GM12878 (cell line): ENCODE measurements at regions not wholly inside any gene's neighbourhood (a gene's known extent, or its start where the extent isn't known, plus 50 kb on each side); places are given as distances from the start of the nearest gene placed in this dataset.
"Not testable (repeated sequence)": the region's sequence is repeated elsewhere in the genome, so short reads cannot be mapped to it uniquely, and the experiment has no call there.

Source experiments
- ATAC-seq: fragments of 200-7000 bp; cut with Tn5 transposase; 3 replicates; pipeline ENCODE4 v1.9.1; 2020; ENCODE audit warnings: mild to moderate bottlenecking, moderate library complexity
- BruUV-seq: library from RNA; stranded (reverse); fragments of 400-500 nt; replicated peaks from 2 replicates; lab custom pipeline; 2021; lab: Mats Ljungman, UMichigan
- CTCF ChIA-PET: fragments of 300-600 bp; sonication (Branson Sonifier 250); formaldehyde crosslinking; extraction: SDS; loops from one replicate; lab custom pipeline; 2021; ENCODE audit warnings: inconsistent platforms; lab: Yijun Ruan, JAX
- POLR2A ChIA-PET: fragments of 350-600 bp; formaldehyde crosslinking; extraction: SDS; loops from one replicate; lab custom pipeline; 2021; ENCODE audit warnings: inconsistent platforms; lab: Charles Lee
- RAD21 ChIA-PET: fragments of 300-600 bp; sonication (Branson Sonifier 250); formaldehyde crosslinking; loops from one replicate; lab custom pipeline; 2023; ENCODE audit warnings: antibody characterized with exemption; ENCODE audit not compliant: unreplicated experiment; lab: Charles Lee
- SMC1A ChIA-PET: fragments of 300-600 bp; sonication (Branson Sonifier 250); formaldehyde crosslinking; loops from one replicate; lab custom pipeline; 2023; ENCODE audit not compliant: unreplicated experiment, uncharacterized antibody; lab: Charles Lee
- DNase-seq: peaks from one replicate; pipeline ENCODE4 v3.0.0-alpha.2; 2011; ENCODE audit warnings: low read depth, low spot score
- FAIRE-seq: peaks from 3 replicates; lab custom pipeline; 2011; peaks lifted over from hg19 to GRCh38; lab: Jason Lieb, UNC
- H2AFZ ChIP-seq: 2 replicates; pipeline ENCODE4 v1.6.0; 2011; ENCODE audit warnings: low read depth, low read length, control low read depth; ENCODE audit not compliant: control insufficient read depth
- H3K27ac ChIP-seq: 2 replicates; pipeline ENCODE4 v1.5.1; 2011; ENCODE audit warnings: control low read depth; ENCODE audit not compliant: control insufficient read depth, insufficient read depth
- H3K27me3 ChIP-seq, 2 experiments: replicated peaks in 1 of 2; 2 replicates each; pipeline versions ENCODE4 v1.6.0 to v1.6.1; 2011; ENCODE audit warnings: low read length in 1 of 2; ENCODE audit not compliant: control insufficient read depth in 2 of 2, insufficient read depth in 2 of 2
- H3K36me3 ChIP-seq, 2 experiments: 2 replicates each; pipeline ENCODE4 v1.5.1; 2011; ENCODE audit warnings: low read length in 1 of 2; ENCODE audit not compliant: control insufficient read depth in 2 of 2, insufficient read depth in 2 of 2
- H3K4me1 ChIP-seq: 2 replicates; pipeline ENCODE4 v1.6.1; 2011; ENCODE audit warnings: mild to moderate bottlenecking, low read length, moderate library complexity, mixed read lengths; ENCODE audit not compliant: control insufficient read depth, insufficient read depth
- H3K4me2 ChIP-seq: 2 replicates; pipeline ENCODE4 v1.6.0; 2011; ENCODE audit warnings: control low read depth; ENCODE audit not compliant: control insufficient read depth, insufficient read depth
- H3K4me3 ChIP-seq: fragments of 200-600 bp; sonication (generic); 2 replicates; pipeline ENCODE4 v1.5.1; 2016
- H3K79me2 ChIP-seq: 2 replicates; pipeline ENCODE4 v1.6.0; 2011; ENCODE audit warnings: low read length; ENCODE audit not compliant: control insufficient read depth, insufficient read depth
- H3K9ac ChIP-seq: 2 replicates; pipeline ENCODE4 v1.8.0; 2011; ENCODE audit warnings: low read length, control low read depth, mixed read lengths; ENCODE audit not compliant: control insufficient read depth, insufficient read depth
- H3K9me3 ChIP-seq: replicated peaks from 3 replicates; pipeline ENCODE4 v1.5.1; 2011; ENCODE audit warnings: mild to moderate bottlenecking, low read length; ENCODE audit not compliant: control insufficient read depth, insufficient read depth
- H4K20me1 ChIP-seq: 2 replicates; pipeline ENCODE4 v1.6.0; 2011; ENCODE audit not compliant: control insufficient read depth, insufficient read depth
- WGBS: methylation state at CpG from one replicate; pipeline ENCODE4 v1.1.6; 2016; ENCODE audit warnings: low lambda C conversion rate; ENCODE audit not compliant: insufficient replicate concordance, insufficient coverage; ENCODE audit errors: missing lambda C conversion rate; 5-methylcytosine and 5-hydroxymethylcytosine counted together
- in situ Hi-C: fragments of 300-500 bp; cut with MboI; formaldehyde crosslinking; loops from 9 replicates; pipeline ENCODE4 v1.14.3; 2018; ENCODE audit warnings: mixed read lengths
- intact Hi-C: fragments of 100-400 bp; cut with micrococcal nuclease; formaldehyde crosslinking; loops from one replicate; pipeline ENCODE4 v1.14.2; 2022; ENCODE audit not compliant: unreplicated experiment

DNA sequence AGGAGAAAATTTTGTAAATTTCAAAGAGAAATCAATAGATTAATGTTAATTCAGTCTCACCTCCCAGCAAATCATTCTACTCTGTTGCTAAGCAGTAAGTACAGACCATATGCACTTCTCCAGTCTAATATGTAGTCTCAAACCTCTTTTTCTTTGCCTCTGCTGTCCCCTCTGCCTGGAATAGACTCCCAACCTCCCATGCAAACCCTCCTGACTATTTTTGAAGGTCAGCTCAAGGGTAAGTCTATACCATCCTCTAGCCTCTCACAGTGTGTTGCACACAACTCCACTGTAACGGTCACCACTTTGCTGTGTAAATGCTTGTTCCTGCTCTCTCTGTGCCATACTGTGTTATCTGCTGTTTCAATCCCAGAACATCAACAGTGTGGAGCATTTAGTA, 94.5 kb upstream of the TRIM77 start:
- FAIRE-seq, H3K27ac ChIP-seq, H3K27me3 ChIP-seq, H3K36me3 ChIP-seq, H3K79me2 ChIP-seq, H4K20me1 ChIP-seq, H3K4me1 ChIP-seq, POLR2A ChIA-PET, ATAC-seq, H2AFZ ChIP-seq, SMC1A ChIA-PET, CTCF ChIA-PET, H3K9ac ChIP-seq, H3K4me2 ChIP-seq, H3K4me3 ChIP-seq, DNase-seq, RAD21 ChIA-PET, H3K9me3 ChIP-seq, BruUV-seq: not testable (repeated sequence)
- 0% methylated on average over 1 of the region's 1 CpG for WGBS
- in situ Hi-C loops, result loop anchor here (25.0 kb wide), 1 partner anchor 528 kb away; no protein-coding TSS in a partner anchor
- intact Hi-C loops, result loop anchor here (10.0 kb wide), 1 partner anchor 521 kb away; no protein-coding TSS in a partner anchor

DNA sequence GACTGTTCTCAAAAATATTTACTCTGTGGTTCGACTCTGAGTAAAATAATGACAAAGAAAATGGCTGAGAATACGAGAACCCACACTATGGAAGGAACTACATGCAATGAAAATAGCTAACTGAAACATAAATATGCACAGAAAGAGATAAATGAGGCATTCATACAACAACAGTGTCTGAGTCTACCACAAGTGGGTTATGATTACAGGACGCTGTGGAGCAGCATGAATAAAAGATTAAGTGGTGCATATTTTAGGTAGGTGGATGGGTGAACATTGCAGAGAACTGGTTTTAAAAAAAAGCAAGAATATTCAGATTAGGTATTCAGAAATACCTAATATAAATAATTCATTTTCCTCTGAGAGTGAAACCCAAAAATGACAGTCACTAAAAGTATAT, 93.9 kb upstream of the TRIM77 start:
- FAIRE-seq, SMC1A ChIA-PET: not testable (repeated sequence)
- in situ Hi-C loops, result loop anchor here (25.0 kb wide), 1 partner anchor 529 kb away; no protein-coding TSS in a partner anchor

More for the DNA sequence above, 93.9 kb upstream of the TRIM77 start:
- ATAC-seq, H3K27ac ChIP-seq, H3K9ac ChIP-seq, BruUV-seq, H3K4me2 ChIP-seq, H3K4me1 ChIP-seq, H3K36me3 ChIP-seq, H2AFZ ChIP-seq, RAD21 ChIA-PET, H3K9me3 ChIP-seq, H3K79me2 ChIP-seq, CTCF ChIA-PET, H3K27me3 ChIP-seq, DNase-seq, H4K20me1 ChIP-seq, POLR2A ChIA-PET, H3K4me3 ChIP-seq: not testable (repeated sequence)
- intact Hi-C loops, result loop anchor here (10.0 kb wide), 1 partner anchor 521 kb away; no protein-coding TSS in a partner anchor
- 0% methylated on average over 3 of the region's 3 CpGs for WGBS
